IPS-18a (cell line): ENCODE measurements at regions not wholly inside any gene's neighbourhood (a gene's known extent, or its start where the extent isn't known, plus 50 kb on each side); places are given as distances from the start of the nearest gene placed in this dataset.
"Not testable (repeated sequence)": the region's sequence is repeated elsewhere in the genome, so short reads cannot be mapped to it uniquely, and the experiment has no call there.

ENCODE experiments used
- H3K27ac ChIP-seq: one replicate; pipeline ENCODE4 v1.5.1; 2013; ENCODE audit warnings: low read length
- H3K27me3 ChIP-seq: one replicate; pipeline ENCODE4 v1.6.1; 2013; ENCODE audit warnings: mild to moderate bottlenecking, low read length; ENCODE audit not compliant: control insufficient read depth, insufficient read depth
- H3K36me3 ChIP-seq: one replicate; pipeline ENCODE4 v1.6.1; 2013; ENCODE audit warnings: low read depth, low read length; ENCODE audit not compliant: control insufficient read depth
- H3K4me1 ChIP-seq: one replicate; pipeline ENCODE4 v1.6.1; 2013; ENCODE audit warnings: low read depth, low read length; ENCODE audit not compliant: control insufficient read depth
- H3K4me3 ChIP-seq: one replicate; pipeline ENCODE4 v1.5.1; 2013; ENCODE audit warnings: low read length
- H3K9ac ChIP-seq: one replicate; pipeline ENCODE4 v1.6.1; 2013; ENCODE audit warnings: mild to moderate bottlenecking, low read length, moderate library complexity
- H3K9me3 ChIP-seq: one replicate; pipeline ENCODE4 v1.6.1; 2013; ENCODE audit warnings: low read depth, low read length; ENCODE audit not compliant: control insufficient read depth

DNA sequence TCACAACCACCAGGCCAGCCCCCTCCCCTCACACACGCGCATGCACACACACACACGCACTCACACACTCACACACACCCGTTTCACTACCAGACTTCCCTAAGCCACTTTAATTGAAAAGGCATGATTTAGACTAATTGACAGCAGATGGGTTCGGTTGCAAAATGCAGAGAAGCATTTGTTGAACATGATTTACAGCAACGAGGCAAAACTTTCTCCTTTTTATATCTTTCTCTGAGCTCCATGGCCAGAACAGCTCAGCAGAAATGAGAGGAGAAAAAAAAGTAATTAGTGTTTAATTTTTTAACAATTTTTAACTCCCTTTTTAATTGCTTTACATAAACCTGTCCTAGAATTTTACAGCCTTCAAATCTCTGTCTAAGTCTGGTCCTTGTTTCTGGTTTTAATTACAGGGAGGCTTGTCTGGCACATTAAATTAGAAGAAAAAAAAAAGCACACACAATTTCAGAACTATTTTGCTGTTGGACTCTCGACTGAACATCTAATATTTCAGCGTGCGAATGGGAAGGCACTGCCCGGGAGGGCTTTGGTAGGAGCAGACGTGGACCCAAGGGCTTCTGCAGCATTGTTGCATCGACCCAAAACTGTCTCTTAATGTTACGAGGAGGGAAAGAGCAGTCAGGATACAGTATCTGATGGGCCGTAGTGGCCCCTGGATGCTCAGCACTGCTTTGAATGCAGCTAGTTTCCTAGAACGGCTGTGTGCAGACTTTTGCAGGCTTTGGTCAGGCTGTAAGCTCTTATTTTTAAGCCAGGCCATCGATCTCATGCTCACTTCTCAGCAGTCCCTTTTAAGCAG, 255.9 kb downstream of the SOX9 start:
- no peaks in the 10 kb centered on the region for H3K36me3 ChIP-seq
- no peaks in the 10 kb centered on the region for H3K9me3 ChIP-seq
- no peak overlapping the region for H3K9ac ChIP-seq
- peaks cover 17% of the 10 kb centered on the region for H3K4me1 ChIP-seq
- H3K27ac ChIP-seq = no peak overlapping the region
- H3K4me3 ChIP-seq = no peak overlapping the region
- H3K27me3 ChIP-seq = no peaks in the 10 kb centered on the region

DNA sequence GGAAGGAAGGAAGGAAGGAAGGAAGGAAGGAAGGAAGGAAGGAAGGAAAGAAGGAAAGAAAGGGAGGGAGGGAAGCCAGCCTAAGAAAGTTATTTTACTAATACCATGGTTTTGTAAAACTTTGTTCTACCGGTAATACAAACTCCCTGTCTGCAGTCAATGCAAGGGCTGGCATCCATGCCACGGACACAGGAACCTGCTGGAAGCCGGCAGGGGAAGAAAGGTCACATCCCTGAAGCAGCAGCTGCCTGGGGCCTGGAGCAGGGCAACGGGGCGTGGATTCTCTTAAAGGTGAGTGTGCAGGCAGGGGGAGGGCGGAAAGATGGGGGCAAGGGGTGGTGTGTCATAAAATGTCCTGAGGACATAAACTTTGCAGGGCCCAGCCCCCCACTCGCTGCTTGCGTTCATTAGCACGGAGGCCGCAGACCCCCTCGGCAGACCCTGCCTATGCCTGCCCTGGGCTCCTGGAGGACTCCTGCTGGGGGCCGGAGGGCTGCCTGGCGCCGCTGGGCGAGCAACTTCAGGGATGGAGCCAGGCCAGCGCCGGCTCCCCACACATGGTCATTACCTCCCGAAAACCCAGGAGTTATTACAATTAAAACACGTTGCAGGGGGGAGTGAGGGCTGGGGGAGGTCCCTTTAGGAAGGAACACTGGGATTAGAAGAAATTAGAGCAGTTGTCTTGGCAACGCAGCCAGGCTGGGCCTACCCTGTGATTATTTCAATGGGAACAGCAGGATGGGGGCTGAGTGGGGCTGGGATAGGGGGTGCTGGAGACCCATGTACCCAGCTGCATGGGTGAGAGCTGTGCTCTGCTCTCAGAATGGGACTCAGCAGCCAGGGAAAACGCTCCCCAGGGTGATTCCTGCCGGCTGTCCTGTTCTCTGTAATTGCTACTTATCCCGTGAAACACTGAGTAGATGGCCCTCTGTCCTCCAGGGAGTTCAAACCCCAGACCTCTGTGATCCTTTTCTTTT, 257.9 kb downstream of the SOX9 start:
- Histone ChIP-seq H3K27me3 (peaks cover 2% of the 10 kb centered on the region), H3K4me3 (no peak overlapping the region), H3K36me3 (no peaks in the 10 kb centered on the region), H3K4me1 (peaks cover 34% of the 10 kb centered on the region), H3K9ac (no peak overlapping the region), H3K9me3 (no peaks in the 10 kb centered on the region), H3K27ac (no peak overlapping the region)

DNA sequence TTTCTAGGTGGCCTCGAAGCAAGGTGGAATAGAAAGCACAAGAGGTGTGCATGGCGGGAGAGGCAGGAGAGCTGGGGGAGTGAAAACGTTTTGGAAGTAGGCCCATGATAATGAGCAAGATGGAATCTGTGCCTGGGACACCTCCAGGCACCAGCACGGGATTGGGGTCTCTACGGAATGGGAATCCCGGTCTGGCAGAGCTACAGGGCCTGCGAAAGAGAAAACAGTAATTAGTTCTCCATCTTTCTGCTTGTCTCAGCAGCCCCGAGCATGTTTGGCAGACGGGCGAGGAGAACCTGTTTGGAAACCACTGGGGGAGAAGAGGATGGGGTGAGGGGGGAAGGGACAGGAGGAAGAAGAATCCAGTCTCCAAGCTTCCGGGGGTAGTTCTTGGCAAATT, 258.7 kb downstream of the SOX9 start:
- peaks cover 34% of the 10 kb centered on the region for H3K4me1 ChIP-seq
- H3K27me3 ChIP-seq = peaks cover 4% of the 10 kb centered on the region
- H3K9ac ChIP-seq = no peak overlapping the region
- no peaks in the 10 kb centered on the region for H3K36me3 ChIP-seq
- H3K27ac ChIP-seq = no peak overlapping the region
- no peaks in the 10 kb centered on the region for H3K9me3 ChIP-seq
- H3K4me3 ChIP-seq = no peak overlapping the region

DNA sequence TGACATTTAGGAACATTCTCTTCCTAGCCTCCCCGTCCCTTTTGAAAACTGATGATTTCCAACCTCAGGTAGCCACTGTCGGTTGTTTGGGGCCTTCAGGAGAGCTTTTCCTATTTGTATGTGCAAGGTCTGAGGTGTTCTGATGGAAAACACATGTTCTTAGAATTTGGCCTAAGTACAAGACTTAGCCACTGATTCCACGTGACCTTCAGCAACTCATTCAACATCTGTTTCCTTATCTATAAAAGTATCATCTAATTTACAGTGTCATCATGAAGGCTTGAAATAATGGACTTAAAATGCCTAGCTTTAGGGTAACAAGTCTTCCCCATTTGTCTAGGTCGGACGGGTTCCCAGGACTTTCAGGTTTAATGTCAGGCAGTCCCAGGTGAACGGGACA, 259.3 kb downstream of the SOX9 start:
- Histone ChIP-seq H3K4me1 (peaks cover 29% of the 10 kb centered on the region), H3K9ac (no peak overlapping the region), H3K9me3 (no peaks in the 10 kb centered on the region), H3K36me3 (no peaks in the 10 kb centered on the region), H3K4me3 (no peak overlapping the region), H3K27me3 (peaks cover 4% of the 10 kb centered on the region), H3K27ac (no peak overlapping the region)

DNA sequence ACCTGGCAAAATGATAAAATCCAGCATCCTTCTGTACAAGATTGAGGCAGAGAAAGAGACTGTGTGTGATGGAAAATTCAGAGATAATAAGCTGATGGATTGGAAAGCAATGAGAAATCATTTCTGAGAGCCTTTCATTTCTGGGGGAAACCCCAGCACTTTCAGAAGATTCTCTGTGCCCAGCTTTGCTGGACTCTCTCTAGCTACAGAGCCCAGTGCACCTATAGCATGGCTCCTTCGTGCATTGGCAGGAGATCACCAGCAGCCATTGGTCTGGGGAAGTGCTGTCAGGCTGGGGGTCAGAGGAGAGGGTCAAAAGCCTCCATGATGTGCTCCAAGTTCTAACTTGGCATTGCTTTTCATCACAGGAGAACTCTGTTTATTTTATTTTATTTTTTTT, 259.9 kb downstream of the SOX9 start:
- no peak overlapping the region for H3K27ac ChIP-seq
- H3K4me1 ChIP-seq = peaks cover 27% of the 10 kb centered on the region
- H3K36me3 ChIP-seq = no peaks in the 10 kb centered on the region
- H3K4me3 ChIP-seq = no peak overlapping the region
- peaks cover 8% of the 10 kb centered on the region for H3K27me3 ChIP-seq
- no peaks in the 10 kb centered on the region for H3K9me3 ChIP-seq
- H3K9ac ChIP-seq = no peak overlapping the region

DNA sequence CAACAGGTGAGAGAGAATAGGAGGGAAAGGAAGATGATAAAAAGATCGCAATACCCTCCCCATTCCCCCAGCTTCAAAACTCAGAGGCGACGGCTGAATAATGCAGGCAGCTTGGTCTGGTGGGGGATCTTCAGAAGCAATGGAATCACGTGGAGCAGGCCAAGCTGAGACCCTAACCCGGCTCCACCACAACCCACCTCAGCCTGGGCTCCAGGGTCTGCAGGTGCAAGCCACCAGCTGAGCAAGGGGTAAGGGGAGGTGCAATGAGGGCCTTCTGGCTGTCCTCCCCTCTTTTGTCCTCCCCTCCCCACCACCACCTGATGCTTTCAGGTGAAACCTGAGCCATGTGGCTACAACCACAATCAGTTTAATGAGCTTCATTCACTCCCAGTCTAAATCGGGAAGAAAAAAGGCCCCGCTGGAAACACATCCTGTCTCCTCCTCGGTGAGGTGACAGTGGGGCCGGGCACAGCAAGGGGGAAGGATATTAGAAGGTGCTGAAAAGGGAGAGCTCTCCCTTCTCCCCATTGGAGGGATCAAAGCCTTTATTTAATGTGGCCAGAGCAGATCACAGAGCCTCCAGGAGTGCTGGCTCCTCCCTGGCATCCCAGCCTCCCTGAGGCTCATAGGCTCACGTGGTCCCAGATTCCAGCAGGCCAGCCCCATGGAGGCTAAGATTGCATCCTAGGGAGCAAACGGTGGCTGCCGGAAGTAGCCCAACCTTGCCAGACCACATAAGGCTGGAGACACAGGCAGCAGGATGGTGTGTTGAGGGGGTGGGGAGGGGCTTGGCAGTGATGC, 261.0 kb downstream of the SOX9 start:
- Histone ChIP-seq H3K27ac (no peak overlapping the region), H3K9ac (no peak overlapping the region), H3K27me3 (peaks cover 12% of the 10 kb centered on the region), H3K4me3 (no peak overlapping the region), H3K9me3 (no peaks in the 10 kb centered on the region), H3K36me3 (no peaks in the 10 kb centered on the region), H3K4me1 (peaks cover 27% of the 10 kb centered on the region)

DNA sequence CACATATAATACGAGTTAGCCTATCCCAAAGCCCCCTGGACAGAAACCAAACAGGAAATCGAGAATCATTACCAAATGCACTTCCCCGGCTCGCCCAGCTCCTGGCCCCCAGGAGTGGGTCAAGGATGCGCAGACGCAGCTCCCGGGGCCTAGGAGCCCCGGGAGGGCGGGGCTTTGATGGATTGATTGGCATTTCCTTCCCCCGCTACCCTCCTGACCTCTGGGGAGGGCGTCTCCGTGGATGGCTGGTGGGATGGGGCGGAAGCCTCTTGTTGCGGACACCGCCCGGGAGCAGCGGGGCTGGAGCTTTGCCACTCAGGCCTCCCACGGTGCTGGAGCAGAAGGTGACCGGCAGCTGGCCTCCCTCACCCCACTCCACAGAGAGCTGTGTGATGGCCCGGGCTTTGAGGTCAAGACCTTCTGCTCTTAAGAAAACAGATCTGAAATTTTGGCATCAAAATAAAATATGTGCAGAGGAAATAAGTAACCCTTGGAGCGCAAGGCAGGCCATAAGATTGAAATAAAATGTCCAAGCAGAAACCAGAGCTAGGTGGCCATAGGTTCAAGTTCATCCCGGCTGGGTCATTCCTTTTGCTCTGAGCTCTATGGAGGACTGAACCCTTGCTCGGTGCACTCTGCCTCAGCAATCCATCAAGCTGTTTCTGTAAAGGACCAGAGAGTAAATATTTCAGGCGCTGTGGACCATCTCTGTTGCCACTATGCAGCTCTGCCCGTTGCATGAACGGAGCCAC, 262.3 kb downstream of the SOX9 start:
- Histone ChIP-seq H3K27ac (no peak overlapping the region), H3K9ac (no peak overlapping the region), H3K27me3 (peaks cover 12% of the 10 kb centered on the region), H3K36me3 (no peaks in the 10 kb centered on the region), H3K4me3 (peak overlapping the region; percentile 1), H3K9me3 (no peaks in the 10 kb centered on the region), H3K4me1 (peaks cover 27% of the 10 kb centered on the region)

DNA sequence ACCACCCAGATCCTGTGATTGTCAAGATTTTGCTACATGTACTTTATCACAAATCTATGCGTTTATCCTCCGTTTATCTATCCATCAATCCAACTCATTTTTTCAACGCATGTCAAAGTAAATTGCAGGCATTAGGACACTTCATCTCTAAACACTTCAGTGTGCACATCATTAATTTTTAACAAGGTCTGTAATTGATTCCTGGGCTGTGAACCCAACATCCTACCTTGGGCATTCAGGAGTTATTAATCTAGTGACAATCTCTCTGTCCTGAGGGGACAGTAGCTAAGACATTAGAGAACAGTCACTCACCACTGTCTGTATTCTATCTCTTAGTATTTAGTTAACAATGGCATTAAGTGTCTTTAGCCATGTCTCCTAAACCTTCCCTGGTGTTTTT, 264.7 kb downstream of the SOX9 start:
- Histone ChIP-seq H3K4me3 (no peak overlapping the region), H3K27ac (no peak overlapping the region), H3K27me3 (peaks cover 12% of the 10 kb centered on the region), H3K9me3 (no peaks in the 10 kb centered on the region), H3K4me1 (peaks cover 22% of the 10 kb centered on the region), H3K9ac (no peak overlapping the region), H3K36me3 (no peaks in the 10 kb centered on the region)

DNA sequence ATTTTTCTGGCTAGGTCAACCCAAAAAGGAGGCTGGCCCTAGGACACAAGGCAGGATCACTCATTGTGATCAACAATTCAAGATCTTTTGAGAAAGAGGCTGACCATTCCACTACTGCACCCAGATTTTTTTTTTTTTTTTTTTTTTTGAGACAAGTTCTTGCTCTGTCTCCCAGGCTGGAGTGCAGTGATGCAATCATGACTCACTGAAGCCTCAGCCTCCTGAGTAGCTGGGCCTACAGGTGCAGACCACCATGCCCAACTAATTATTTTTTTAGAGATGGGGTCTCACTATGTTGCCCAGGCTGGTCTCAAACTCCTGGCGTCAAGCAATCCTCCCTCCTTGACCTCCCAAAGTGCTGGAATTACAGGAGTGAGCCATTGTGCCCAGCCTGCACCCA, 265.4 kb downstream of the SOX9 start:
- H3K27me3 ChIP-seq = peaks cover 12% of the 10 kb centered on the region
- not testable (repeated sequence) for H3K27ac ChIP-seq

DNA sequence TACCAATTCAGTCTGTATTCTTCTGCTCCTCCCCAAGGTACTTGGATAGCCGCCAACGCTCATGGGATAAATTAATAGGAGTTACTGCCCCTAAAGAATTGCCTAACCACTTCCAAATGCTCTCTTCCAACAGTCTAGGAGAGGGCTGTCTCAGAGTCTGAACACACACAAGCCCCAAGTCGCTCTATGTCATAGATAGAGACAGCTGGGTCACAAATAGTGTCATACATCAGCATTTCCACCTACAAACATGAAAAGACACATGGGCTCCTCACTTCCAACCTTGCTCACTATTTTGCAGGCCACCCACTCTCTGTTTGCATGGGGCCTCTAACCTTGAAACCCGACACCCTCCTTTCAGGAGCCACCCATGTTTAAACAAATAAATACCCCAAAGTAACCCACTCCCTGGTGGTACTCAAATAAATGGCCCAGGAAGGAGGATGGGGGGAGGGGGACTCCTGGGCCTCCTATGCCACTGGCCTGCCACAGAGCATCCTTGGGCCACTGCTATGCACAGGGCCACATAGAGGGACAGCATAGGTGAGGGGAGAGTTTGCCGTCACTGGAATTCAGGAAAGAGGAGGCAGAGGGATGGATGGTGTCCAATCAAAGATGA, 265.9 kb downstream of the SOX9 start:
- H3K9ac ChIP-seq = no peak overlapping the region
- no peak overlapping the region for H3K4me3 ChIP-seq
- H3K27me3 ChIP-seq = peaks cover 12% of the 10 kb centered on the region
- H3K9me3 ChIP-seq = no peaks in the 10 kb centered on the region
- peaks cover 16% of the 10 kb centered on the region for H3K4me1 ChIP-seq
- H3K36me3 ChIP-seq = no peaks in the 10 kb centered on the region
- H3K27ac ChIP-seq = no peak overlapping the region

More for the DNA sequence above, 265.4 kb downstream of the SOX9 start:
- not testable (repeated sequence) for H3K9ac ChIP-seq, H3K36me3 ChIP-seq, H3K4me3 ChIP-seq, H3K9me3 ChIP-seq
- peaks cover 22% of the 10 kb centered on the region for H3K4me1 ChIP-seq
